Liver (tissue), 8 donors: ENCODE measurements at regions not wholly inside any gene's neighbourhood (a gene's known extent, or its start where the extent isn't known, plus 50 kb on each side); places are given as distances from the start of the nearest gene placed in this dataset.
A peak's percentile ranks its signal among the peaks of the same experiment; 100 is the strongest.

ENCODE experiments used
- DNase-seq: peaks from one replicate; pipeline ENCODE4 v3.0.0-alpha.2; 2017; ENCODE audit warnings: low spot score
- H3K27ac ChIP-seq, 2 donors: one replicate each; pipeline ENCODE4 v1.7.0; 2013; ENCODE audit warnings: inconsistent platforms in 2 of 2, low read length in 2 of 2, control low read depth in 1 of 2, low read depth in 1 of 2, mild to moderate bottlenecking in 1 of 2
- H3K27me3 ChIP-seq, 4 donors: one replicate each; pipeline versions ENCODE4 v1.6.1 to v1.7.0; 2013; ENCODE audit warnings: low read length in 3 of 4, inconsistent platforms in 1 of 4, mild to moderate bottlenecking in 1 of 4, moderate library complexity in 1 of 4; ENCODE audit not compliant: control insufficient read depth in 4 of 4, insufficient read depth in 4 of 4
- H3K36me3 ChIP-seq, 4 donors: one replicate each; pipeline versions ENCODE4 v1.6.1 to v1.7.0; 2013; ENCODE audit warnings: low read length in 3 of 4, mild to moderate bottlenecking in 3 of 4, low read depth in 1 of 4, moderate library complexity in 1 of 4; ENCODE audit not compliant: control insufficient read depth in 4 of 4, insufficient read depth in 3 of 4
- H3K4me1 ChIP-seq, 4 donors: one replicate each; pipeline versions ENCODE4 v1.6.1 to v1.7.0; 2013; ENCODE audit warnings: low read length in 3 of 4, mild to moderate bottlenecking in 3 of 4, moderate library complexity in 1 of 4; ENCODE audit not compliant: control insufficient read depth in 4 of 4, insufficient read depth in 4 of 4
- H3K4me3 ChIP-seq, 3 donors: one replicate each; pipeline versions ENCODE4 v1.6.1 to v1.7.0; 2013; ENCODE audit warnings: low read length in 3 of 3, control low read depth in 1 of 3, low read depth in 1 of 3, mild to moderate bottlenecking in 1 of 3
- H3K9ac ChIP-seq, 2 donors: one replicate each; pipeline ENCODE4 v1.7.0; 2013; ENCODE audit warnings: low read length in 2 of 2, mild to moderate bottlenecking in 2 of 2, moderate library complexity in 2 of 2, control low read depth in 1 of 2, low read depth in 1 of 2
- H3K9me3 ChIP-seq, 4 donors: one replicate each; pipeline versions ENCODE4 v1.6.1 to v1.7.0; 2013; ENCODE audit warnings: low read length in 3 of 4; ENCODE audit not compliant: control insufficient read depth in 4 of 4
- ATF3 ChIP-seq: IDR thresholded peaks from 2 replicates; pipeline ENCODE4 v1.6.1; 2016; ENCODE audit warnings: antibody characterized with exemption
- CTCF ChIP-seq: fragments of 150-350 bp; IDR thresholded peaks from 2 replicates; pipeline ENCODE4 v1.5.1; 2017; ENCODE audit warnings: improper control_type of control experiment, low read depth, low read length; ENCODE audit not compliant: missing input control
- EGR1 ChIP-seq, 2 donors: IDR thresholded peaks; 2 replicates each; pipeline ENCODE4 v1.6.1; 2016 to 2018; ENCODE audit warnings: antibody characterized with exemption in 2 of 2, low read depth in 2 of 2
- FOXA1 ChIP-seq: IDR thresholded peaks from 2 replicates; pipeline ENCODE4 v1.6.1; 2016; ENCODE audit warnings: antibody characterized with exemption
- FOXA2 ChIP-seq: IDR thresholded peaks from 2 replicates; pipeline ENCODE4 v1.6.1; 2016; ENCODE audit warnings: antibody characterized with exemption
- GABPA ChIP-seq, 2 donors: IDR thresholded peaks in 1 of 2; conservative IDR thresholded peaks in 1 of 2; 2 replicates each; pipeline ENCODE4 v1.6.1; 2016; ENCODE audit warnings: antibody characterized with exemption in 2 of 2, mild to moderate bottlenecking in 1 of 2, moderate library complexity in 1 of 2
- HNF4A ChIP-seq, 2 donors: conservative IDR thresholded peaks; 2 replicates each; pipeline ENCODE4 v1.6.1; 2016; ENCODE audit warnings: antibody characterized with exemption in 2 of 2, mild to moderate bottlenecking in 2 of 2
- HNF4G ChIP-seq: IDR thresholded peaks from 2 replicates; pipeline ENCODE4 v1.6.1; 2016; ENCODE audit warnings: antibody characterized with exemption
- JUND ChIP-seq, 2 donors: IDR thresholded peaks; 2 replicates each; pipeline ENCODE4 v1.6.1; 2016; ENCODE audit warnings: antibody characterized with exemption in 2 of 2
- MAX ChIP-seq: IDR thresholded peaks from 2 replicates; pipeline ENCODE4 v1.6.1; 2016; ENCODE audit warnings: antibody characterized with exemption
- NR2F2 ChIP-seq: IDR thresholded peaks from 2 replicates; pipeline ENCODE4 v1.6.1; 2016; ENCODE audit warnings: antibody characterized with exemption
- RAD21 ChIP-seq, 2 donors: IDR thresholded peaks; 2 replicates each; pipeline ENCODE4 v1.6.1; 2016; ENCODE audit warnings: antibody characterized with exemption in 2 of 2, mild to moderate bottlenecking in 2 of 2
- RXRA ChIP-seq, 2 donors: IDR thresholded peaks; 2 replicates each; pipeline ENCODE4 v1.6.1; 2017 to 2018; ENCODE audit warnings: antibody characterized with exemption in 2 of 2, mild to moderate bottlenecking in 1 of 2
- SP1 ChIP-seq: IDR thresholded peaks from 2 replicates; pipeline ENCODE4 v1.6.1; 2018; ENCODE audit warnings: antibody characterized with exemption, mild to moderate bottlenecking
- TAF1 ChIP-seq: conservative IDR thresholded peaks from 2 replicates; pipeline ENCODE4 v1.6.1; 2016; ENCODE audit warnings: antibody characterized with exemption, mild to moderate bottlenecking
- YY1 ChIP-seq: IDR thresholded peaks from 2 replicates; pipeline ENCODE4 v1.6.1; 2016; ENCODE audit warnings: antibody characterized with exemption, mild to moderate bottlenecking
- ZBTB33 ChIP-seq: IDR thresholded peaks from 2 replicates; pipeline ENCODE4 v1.6.1; 2016; ENCODE audit warnings: antibody characterized with exemption
- WGBS: extraction: QIAGEN DNeasy Blood & Tissue Kit; methylation state at CpG from one replicate; pipeline ENCODE4 v1.1.7; 2013; 5-methylcytosine and 5-hydroxymethylcytosine counted together
- donor health status: healthy.
- donor health status: healthy.
- donor health status: healthy.
- donor health status: healthy.
- donor health status: healthy.

GRCh38 chr20:60258255-60258863, 300.1 kb downstream of the CDH26 start:
- peak; percentile 5 for DNase-seq
- WGBS, result 35% methylated on average over 6 of the region's 6 CpGs

GRCh38 chr20:60261333-60261732, 303.1 kb downstream of the CDH26 start:
- no peak overlapping the region for H3K9ac ChIP-seq
- H3K9me3 ChIP-seq, result no peaks in the 10 kb centered on the region
- H3K27ac ChIP-seq, result no peak overlapping the region
- H3K4me3 ChIP-seq, result no peak overlapping the region
- no peaks in the 10 kb centered on the region for H3K36me3 ChIP-seq
- H3K4me1 ChIP-seq, result peaks cover 0 to 6% (median 2%) of the 10 kb centered on the region in 4 donors
- no peak for DNase-seq
- H3K27me3 ChIP-seq, result peaks cover 0 to 3% (median 0%) of the 10 kb centered on the region in 4 donors
- 54% methylated on average over 4 of the region's 4 CpGs for WGBS
- TF ChIP-seq CTCF (no peak), HNF4A (conservative IDR thresholded peaks at IDR 0.05) (no peak), ATF3 (no peak), RAD21 (IDR thresholded peaks at IDR 0.05) (no peak), RXRA (IDR thresholded peaks at IDR 0.05) (no peak), SP1 (no peak), NR2F2 (no peak), YY1 (no peak), HNF4G (no peak), ZBTB33 (no peak), TAF1 (no peak)

More at GRCh38 chr20:60258255-60258863, 300.1 kb downstream of the CDH26 start:
- Histone ChIP-seq H3K4me1 (peaks cover 0 to 13% (median 4%) of the 10 kb centered on the region in 4 donors), H3K27me3 (peaks cover 0 to 3% (median 0%) of the 10 kb centered on the region in 4 donors), H3K9me3 (no peaks in the 10 kb centered on the region), H3K9ac (no peak overlapping the region), H3K27ac (no peak overlapping the region), H3K36me3 (no peaks in the 10 kb centered on the region), H3K4me3 (no peak overlapping the region)
- TF ChIP-seq SP1 (no peak), GABPA (IDR thresholded peaks at IDR 0.05 in 1 of 2, conservative IDR thresholded peaks at IDR 0.05 in 1 of 2) (no peak), JUND (IDR thresholded peaks at IDR 0.05) (no peak), YY1 (no peak), HNF4A (conservative IDR thresholded peaks at IDR 0.05) (peak in 1 of 2 donors; percentile 36), FOXA1 (no peak), TAF1 (no peak), ATF3 (no peak), ZBTB33 (no peak), EGR1 (IDR thresholded peaks at IDR 0.05; ENCODE audit: low read depth in 2 of 2) (no peak), FOXA2 (no peak), HNF4G (no peak), CTCF (no peak), RXRA (IDR thresholded peaks at IDR 0.05) (peak in 1 of 2 donors; percentile 18), NR2F2 (no peak), RAD21 (IDR thresholded peaks at IDR 0.05) (no peak), MAX (no peak)
